GM12873 (cell line): ENCODE measurements at regions not wholly inside any gene's neighbourhood (a gene's known extent, or its start where the extent isn't known, plus 50 kb on each side); places are given as distances from the start of the nearest gene placed in this dataset.

ENCODE experiments used
- TF ChIP-seq, protein P1 (sequence below): IDR thresholded peaks from 2 replicates; pipeline ENCODE4 v1.5.1; 2012; ENCODE audit warnings: low read depth, mild to moderate bottlenecking, moderate library complexity, low read length, control low read depth; ENCODE audit not compliant: insufficient read depth; ENCODE audit errors: missing control alignments

DNA sequence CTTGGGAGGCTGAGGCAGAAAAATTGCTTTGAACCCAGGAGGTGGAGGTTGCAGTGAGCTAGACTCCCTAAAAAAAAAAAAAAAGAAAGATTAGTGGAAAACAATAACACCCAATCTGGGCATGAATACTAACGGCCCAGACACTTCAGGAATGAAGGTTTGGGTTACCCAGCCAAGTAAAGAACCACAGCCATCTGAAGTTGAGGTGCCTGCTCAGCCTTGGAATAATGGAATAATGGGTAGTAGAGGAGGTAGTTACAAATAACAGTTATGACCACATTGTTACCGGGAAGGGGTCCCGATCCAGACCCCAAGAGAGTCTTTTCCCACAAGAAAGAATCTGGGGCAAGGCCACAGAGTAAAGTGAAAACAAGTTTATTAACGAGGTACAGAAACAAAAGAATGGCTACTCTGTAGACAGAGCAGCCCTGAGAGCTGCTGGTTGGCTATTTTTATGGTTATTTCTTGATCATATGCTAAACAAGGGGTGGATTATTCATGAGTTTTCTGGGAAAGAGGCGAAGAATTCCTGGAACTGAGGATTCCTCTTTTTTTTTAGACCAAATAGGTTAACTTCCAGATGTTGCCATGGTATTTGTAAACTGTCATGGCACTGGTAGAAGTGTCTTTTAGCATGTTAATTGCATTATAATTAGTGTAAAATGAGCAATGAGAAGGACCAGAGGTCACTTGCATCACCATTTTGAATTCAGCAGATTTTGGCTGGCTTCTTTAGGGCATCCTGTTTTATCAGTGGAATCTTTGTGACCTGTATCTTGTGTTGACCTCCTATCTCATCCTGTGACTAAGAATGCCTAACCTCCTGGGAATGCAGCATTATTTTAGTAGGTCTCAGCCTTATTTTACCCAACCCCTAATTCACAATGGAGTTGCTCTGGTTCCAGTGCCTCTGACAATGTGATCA, 96.2 kb upstream of the HAAO start:
- TF ChIP-seq, protein P1, sequence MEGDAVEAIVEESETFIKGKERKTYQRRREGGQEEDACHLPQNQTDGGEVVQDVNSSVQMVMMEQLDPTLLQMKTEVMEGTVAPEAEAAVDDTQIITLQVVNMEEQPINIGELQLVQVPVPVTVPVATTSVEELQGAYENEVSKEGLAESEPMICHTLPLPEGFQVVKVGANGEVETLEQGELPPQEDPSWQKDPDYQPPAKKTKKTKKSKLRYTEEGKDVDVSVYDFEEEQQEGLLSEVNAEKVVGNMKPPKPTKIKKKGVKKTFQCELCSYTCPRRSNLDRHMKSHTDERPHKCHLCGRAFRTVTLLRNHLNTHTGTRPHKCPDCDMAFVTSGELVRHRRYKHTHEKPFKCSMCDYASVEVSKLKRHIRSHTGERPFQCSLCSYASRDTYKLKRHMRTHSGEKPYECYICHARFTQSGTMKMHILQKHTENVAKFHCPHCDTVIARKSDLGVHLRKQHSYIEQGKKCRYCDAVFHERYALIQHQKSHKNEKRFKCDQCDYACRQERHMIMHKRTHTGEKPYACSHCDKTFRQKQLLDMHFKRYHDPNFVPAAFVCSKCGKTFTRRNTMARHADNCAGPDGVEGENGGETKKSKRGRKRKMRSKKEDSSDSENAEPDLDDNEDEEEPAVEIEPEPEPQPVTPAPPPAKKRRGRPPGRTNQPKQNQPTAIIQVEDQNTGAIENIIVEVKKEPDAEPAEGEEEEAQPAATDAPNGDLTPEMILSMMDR: no peak

GRCh38 chr2:42886921-42887320, 94.5 kb upstream of the HAAO start:
- TF ChIP-seq, protein P1: no peak

DNA sequence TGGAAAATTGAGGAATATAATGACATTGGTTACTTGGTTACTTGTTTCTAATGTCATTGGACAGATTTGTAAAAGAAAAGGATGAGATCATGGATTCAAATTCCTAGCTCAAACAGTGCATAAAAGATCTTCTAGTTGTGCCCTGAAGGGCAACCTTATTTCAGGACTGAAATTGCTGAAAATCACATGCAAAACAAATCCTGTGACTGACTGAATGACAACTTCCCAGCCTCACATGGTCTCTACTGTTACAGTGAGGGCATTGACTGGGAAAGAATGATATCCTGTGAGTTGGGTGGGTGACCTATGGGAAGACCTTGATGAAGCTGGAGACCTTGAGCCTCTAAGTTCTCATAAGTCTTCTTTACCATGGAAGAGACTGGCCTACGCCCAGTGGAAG, 90.4 kb upstream of the HAAO start:
- TF ChIP-seq, protein P1: no peak

GRCh38 chr2:42881732-42882131, 89.3 kb upstream of the HAAO start:
- TF ChIP-seq, protein P1: no peak

GRCh38 chr2:42880738-42881690, 88.6 kb upstream of the HAAO start:
- TF ChIP-seq, protein P1: no peak

GRCh38 chr2:42879913-42880737, 87.7 kb upstream of the HAAO start:
- TF ChIP-seq, protein P1: no peak
